Liver (tissue), 3 donors: ENCODE measurements at regions not wholly inside any gene's neighbourhood (a gene's known extent, or its start where the extent isn't known, plus 50 kb on each side); places are given as distances from the start of the nearest gene placed in this dataset.
"Not testable (repeated sequence)": the region's sequence is repeated elsewhere in the genome, so short reads cannot be mapped to it uniquely, and the experiment has no call there.

Experiments used
- GABPA ChIP-seq, 2 donors: IDR thresholded peaks in 1 of 2; conservative IDR thresholded peaks in 1 of 2; 2 replicates each; pipeline ENCODE4 v1.6.1; 2016; ENCODE audit warnings: antibody characterized with exemption in 2 of 2, mild to moderate bottlenecking in 1 of 2, moderate library complexity in 1 of 2
- RAD21 ChIP-seq, 2 donors: IDR thresholded peaks; 2 replicates each; pipeline ENCODE4 v1.6.1; 2016; ENCODE audit warnings: antibody characterized with exemption in 2 of 2, mild to moderate bottlenecking in 2 of 2
- RXRA ChIP-seq, 2 donors: IDR thresholded peaks; 2 replicates each; pipeline ENCODE4 v1.6.1; 2017 to 2018; ENCODE audit warnings: antibody characterized with exemption in 2 of 2, mild to moderate bottlenecking in 1 of 2
- SP1 ChIP-seq: IDR thresholded peaks from 2 replicates; pipeline ENCODE4 v1.6.1; 2018; ENCODE audit warnings: antibody characterized with exemption, mild to moderate bottlenecking
- TAF1 ChIP-seq: conservative IDR thresholded peaks from 2 replicates; pipeline ENCODE4 v1.6.1; 2016; ENCODE audit warnings: antibody characterized with exemption, mild to moderate bottlenecking
- YY1 ChIP-seq: IDR thresholded peaks from 2 replicates; pipeline ENCODE4 v1.6.1; 2016; ENCODE audit warnings: antibody characterized with exemption, mild to moderate bottlenecking
- TF ChIP-seq, protein P1 (sequence below): fragments of 150-350 bp; IDR thresholded peaks from 2 replicates; pipeline ENCODE4 v1.5.1; 2017; ENCODE audit warnings: improper control_type of control experiment, low read depth, low read length; ENCODE audit not compliant: missing input control
- TF ChIP-seq, protein P2 (sequence below): IDR thresholded peaks from 2 replicates; pipeline ENCODE4 v1.6.1; 2016; ENCODE audit warnings: antibody characterized with exemption
- TF ChIP-seq, protein P3 (sequence below): IDR thresholded peaks from 2 replicates; pipeline ENCODE4 v1.6.1; 2016; ENCODE audit warnings: antibody characterized with exemption
- TF ChIP-seq, protein P4 (sequence below): IDR thresholded peaks from 2 replicates; pipeline ENCODE4 v1.6.1; 2016; ENCODE audit warnings: antibody characterized with exemption
- TF ChIP-seq, protein P5 (sequence below): IDR thresholded peaks from 2 replicates; pipeline ENCODE4 v1.6.1; 2016; ENCODE audit warnings: antibody characterized with exemption, mild to moderate bottlenecking
- donor health status: healthy.
- donor health status: healthy.

DNA sequence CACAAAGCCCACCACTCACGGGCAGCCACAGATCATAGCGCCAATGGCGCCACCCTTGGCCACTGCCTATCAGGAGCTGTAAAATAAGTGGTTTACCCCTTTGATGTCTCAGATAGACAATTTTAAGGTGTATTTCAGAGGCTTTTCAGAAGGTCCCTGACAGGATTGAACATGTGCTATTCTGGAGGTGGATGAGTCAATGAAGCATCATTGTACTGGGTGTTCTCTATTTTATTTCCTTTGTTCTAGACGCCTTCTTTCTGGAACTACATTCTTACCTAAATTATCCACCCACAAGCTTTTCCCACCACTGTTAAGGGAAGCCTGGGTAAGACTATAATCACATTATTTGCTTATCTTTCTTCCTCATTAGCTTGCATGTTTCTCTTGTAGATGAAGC lies 1351.6 kb downstream of the NLGN4Y start:
- not testable (repeated sequence) for TF ChIP-seq TAF1; SP1; RXRA (IDR thresholded peaks at IDR 0.05); GABPA (IDR thresholded peaks at IDR 0.05 in 1 of 2, conservative IDR thresholded peaks at IDR 0.05 in 1 of 2); RAD21 (IDR thresholded peaks at IDR 0.05); YY1
- TF ChIP-seq, protein P1, sequence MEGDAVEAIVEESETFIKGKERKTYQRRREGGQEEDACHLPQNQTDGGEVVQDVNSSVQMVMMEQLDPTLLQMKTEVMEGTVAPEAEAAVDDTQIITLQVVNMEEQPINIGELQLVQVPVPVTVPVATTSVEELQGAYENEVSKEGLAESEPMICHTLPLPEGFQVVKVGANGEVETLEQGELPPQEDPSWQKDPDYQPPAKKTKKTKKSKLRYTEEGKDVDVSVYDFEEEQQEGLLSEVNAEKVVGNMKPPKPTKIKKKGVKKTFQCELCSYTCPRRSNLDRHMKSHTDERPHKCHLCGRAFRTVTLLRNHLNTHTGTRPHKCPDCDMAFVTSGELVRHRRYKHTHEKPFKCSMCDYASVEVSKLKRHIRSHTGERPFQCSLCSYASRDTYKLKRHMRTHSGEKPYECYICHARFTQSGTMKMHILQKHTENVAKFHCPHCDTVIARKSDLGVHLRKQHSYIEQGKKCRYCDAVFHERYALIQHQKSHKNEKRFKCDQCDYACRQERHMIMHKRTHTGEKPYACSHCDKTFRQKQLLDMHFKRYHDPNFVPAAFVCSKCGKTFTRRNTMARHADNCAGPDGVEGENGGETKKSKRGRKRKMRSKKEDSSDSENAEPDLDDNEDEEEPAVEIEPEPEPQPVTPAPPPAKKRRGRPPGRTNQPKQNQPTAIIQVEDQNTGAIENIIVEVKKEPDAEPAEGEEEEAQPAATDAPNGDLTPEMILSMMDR: not testable (repeated sequence)
- TF ChIP-seq, protein P2, sequence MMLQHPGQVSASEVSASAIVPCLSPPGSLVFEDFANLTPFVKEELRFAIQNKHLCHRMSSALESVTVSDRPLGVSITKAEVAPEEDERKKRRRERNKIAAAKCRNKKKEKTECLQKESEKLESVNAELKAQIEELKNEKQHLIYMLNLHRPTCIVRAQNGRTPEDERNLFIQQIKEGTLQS: not testable (repeated sequence)
- TF ChIP-seq, protein P3, sequence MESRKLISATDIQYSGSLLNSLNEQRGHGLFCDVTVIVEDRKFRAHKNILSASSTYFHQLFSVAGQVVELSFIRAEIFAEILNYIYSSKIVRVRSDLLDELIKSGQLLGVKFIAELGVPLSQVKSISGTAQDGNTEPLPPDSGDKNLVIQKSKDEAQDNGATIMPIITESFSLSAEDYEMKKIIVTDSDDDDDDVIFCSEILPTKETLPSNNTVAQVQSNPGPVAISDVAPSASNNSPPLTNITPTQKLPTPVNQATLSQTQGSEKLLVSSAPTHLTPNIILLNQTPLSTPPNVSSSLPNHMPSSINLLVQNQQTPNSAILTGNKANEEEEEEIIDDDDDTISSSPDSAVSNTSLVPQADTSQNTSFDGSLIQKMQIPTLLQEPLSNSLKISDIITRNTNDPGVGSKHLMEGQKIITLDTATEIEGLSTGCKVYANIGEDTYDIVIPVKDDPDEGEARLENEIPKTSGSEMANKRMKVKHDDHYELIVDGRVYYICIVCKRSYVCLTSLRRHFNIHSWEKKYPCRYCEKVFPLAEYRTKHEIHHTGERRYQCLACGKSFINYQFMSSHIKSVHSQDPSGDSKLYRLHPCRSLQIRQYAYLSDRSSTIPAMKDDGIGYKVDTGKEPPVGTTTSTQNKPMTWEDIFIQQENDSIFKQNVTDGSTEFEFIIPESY: not testable (repeated sequence)
- TF ChIP-seq, protein P4, sequence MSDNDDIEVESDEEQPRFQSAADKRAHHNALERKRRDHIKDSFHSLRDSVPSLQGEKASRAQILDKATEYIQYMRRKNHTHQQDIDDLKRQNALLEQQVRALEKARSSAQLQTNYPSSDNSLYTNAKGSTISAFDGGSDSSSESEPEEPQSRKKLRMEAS: not testable (repeated sequence)
- TF ChIP-seq, protein P5, sequence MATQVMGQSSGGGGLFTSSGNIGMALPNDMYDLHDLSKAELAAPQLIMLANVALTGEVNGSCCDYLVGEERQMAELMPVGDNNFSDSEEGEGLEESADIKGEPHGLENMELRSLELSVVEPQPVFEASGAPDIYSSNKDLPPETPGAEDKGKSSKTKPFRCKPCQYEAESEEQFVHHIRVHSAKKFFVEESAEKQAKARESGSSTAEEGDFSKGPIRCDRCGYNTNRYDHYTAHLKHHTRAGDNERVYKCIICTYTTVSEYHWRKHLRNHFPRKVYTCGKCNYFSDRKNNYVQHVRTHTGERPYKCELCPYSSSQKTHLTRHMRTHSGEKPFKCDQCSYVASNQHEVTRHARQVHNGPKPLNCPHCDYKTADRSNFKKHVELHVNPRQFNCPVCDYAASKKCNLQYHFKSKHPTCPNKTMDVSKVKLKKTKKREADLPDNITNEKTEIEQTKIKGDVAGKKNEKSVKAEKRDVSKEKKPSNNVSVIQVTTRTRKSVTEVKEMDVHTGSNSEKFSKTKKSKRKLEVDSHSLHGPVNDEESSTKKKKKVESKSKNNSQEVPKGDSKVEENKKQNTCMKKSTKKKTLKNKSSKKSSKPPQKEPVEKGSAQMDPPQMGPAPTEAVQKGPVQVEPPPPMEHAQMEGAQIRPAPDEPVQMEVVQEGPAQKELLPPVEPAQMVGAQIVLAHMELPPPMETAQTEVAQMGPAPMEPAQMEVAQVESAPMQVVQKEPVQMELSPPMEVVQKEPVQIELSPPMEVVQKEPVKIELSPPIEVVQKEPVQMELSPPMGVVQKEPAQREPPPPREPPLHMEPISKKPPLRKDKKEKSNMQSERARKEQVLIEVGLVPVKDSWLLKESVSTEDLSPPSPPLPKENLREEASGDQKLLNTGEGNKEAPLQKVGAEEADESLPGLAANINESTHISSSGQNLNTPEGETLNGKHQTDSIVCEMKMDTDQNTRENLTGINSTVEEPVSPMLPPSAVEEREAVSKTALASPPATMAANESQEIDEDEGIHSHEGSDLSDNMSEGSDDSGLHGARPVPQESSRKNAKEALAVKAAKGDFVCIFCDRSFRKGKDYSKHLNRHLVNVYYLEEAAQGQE: not testable (repeated sequence)
